HG03565 (cell line): ENCODE measurements at regions not wholly inside any gene's neighbourhood (a gene's known extent, or its start where the extent isn't known, plus 50 kb on each side); places are given as distances from the start of the nearest gene placed in this dataset.

Experiments used
- ATAC-seq: cut with Tn5 transposase; IDR thresholded peaks from one replicate; pipeline ENCODE4 v1.9.1; 2021; ENCODE audit warnings: mild to moderate bottlenecking, moderate library complexity; ENCODE audit not compliant: unreplicated experiment

DNA sequence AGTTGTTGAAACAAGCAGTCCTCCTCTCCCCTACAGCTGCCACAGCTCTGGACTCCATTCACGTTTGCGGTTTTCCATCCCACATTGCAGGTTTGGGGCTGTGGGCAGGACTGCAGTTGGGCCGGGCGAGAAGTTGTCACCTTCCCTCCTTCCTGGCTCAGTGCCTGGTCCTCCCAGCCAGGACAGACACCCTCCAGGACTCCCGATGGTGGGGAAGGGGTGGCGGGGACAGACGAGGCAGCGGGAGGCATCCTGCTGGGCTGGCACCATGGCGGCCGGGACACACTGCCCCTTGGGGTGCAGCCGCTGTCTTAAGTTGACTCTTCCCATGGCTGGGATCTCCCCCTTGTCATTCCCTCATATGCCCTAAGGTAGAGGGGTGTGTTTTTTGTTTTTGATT lies 615.2 kb downstream of the BRD1 start:
- no peak for ATAC-seq

DNA sequence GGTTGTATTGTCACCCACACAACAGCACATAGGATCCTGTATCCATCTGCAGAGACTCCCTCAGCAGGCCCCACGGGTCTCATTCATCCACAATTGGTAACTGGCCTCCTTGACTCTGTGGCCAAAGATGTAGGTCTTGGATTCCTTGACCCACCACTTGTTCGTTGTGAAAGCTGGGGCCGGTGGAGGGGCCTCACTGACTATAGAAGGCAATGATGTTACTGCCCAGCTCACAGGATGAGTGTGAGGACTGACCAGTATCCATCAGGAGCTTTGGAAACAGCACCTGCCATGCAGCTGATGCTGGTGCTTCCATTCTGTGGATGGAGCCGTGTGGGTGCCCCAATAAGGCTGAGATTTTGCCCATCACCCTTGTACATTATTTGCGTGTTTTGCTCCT lies 615.7 kb downstream of the BRD1 start:
- ATAC-seq = no peak

DNA sequence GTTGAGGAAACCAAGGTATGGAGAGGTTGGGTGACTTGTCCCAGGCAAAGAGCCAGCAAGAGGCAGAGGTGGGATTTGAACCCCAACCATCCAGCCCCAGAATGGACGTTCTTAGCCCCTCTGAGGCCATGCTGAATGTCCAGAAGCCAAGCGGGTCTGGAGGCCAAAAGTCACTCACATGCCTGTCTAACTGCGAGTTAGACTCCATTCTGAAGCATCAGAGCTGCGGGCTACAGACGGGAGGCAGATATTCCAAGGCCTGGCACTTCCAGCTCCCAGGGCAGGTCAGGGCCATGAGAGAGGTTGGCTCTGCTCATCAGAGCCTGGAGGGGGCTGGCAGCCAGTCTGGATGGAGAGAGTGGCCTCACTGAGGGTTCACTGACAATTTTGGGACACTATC lies 616.5 kb downstream of the BRD1 start:
- ATAC-seq = no peak

DNA sequence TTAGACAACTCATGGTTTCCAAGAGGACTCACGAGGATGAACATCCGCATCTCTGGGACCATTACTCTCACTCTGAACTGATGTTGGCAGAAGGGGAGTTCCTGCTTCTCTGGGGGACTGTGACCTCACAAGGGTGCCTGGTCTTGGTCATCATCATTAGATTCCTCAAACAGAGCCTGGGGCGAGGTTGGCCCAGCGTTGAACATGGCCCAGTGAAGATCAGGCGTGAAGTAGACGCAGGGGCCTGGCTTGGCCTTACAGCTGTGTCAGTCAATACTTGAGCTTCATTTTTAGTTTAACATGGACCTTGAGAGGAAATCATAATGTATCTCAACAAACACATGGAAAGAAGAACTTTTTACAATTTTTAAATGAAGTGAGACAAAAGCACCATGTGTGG lies 617.1 kb downstream of the BRD1 start:
- ATAC-seq = no peak

DNA sequence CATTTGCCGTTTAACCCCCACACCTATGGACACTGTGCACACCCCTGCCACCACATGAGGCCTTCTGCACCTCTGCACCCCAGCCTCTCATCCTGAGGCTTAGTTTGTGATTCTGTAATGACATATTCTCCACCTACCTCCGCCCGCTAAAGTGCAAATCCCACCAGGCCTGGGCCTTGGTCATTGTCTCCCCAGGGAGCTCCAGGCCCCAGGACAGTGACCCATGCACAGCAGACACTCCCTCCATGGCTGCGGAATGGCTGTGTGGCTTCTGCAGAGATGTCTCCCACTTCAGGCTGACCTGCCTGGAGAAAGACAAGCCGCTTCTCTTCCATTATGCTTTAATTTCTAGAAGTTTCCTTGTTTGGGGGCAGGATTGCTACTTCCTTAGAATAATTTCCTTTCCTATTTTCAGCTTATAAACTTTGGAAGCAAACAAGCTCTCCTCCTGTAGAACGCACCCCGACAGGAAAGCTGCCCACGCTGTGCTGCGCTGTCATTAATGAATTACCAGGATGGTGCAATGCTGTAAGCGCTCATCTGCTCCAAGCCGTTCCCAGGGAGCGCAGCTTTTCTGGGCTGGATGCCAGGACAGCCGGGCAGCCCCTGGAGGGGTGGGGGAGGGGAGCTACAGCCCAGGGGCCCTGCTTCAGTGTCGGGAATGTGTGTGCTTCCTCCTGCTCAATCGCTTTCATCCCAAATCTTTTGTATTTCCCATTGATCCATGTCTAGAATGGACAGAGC lies 618.0 kb downstream of the BRD1 start:
- no peak for ATAC-seq

DNA sequence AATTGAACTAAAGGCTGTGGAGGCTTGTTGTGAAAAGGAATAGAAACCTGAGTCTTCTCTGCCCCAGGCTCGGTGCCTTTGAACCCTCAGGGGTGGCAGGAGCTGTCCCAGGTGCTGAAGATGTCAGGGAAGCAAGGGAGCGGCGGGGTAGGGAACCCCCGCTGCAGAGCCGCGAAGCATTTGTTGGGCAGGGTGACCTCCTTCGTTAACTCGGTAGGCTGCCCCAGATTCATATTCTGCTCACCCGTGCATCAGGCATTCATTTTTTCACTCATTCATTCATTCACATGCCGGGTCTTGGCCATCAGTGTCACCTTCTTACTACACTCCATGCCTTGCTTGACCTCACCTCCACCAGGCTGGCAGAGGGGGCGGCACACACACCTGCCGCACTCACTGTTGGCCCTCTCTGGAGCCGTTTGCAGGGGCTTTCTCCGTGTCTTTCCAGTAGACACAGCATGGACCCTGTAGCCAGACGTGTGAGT lies 618.9 kb downstream of the BRD1 start:
- ATAC-seq = no peak

DNA sequence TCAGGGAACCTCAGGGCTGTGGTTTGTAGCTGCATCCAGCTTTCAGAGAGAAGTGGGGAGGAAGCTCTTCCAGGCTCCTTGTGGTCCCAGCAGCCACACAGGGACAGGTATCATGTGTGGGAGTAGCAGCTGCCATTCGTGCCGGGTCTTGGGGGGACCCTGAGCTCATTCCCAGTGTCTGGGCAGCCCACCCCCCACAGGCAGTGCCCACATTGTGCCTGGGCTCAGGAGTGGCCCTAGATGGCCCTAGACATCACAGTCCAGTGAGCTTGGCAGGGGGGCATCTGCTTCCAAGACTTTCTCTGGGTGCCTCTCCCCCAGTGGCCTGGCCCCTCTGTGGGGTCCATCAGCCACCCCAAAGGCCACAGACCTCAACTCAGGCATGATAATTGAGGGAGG lies 619.7 kb downstream of the BRD1 start:
- ATAC-seq = no peak

DNA sequence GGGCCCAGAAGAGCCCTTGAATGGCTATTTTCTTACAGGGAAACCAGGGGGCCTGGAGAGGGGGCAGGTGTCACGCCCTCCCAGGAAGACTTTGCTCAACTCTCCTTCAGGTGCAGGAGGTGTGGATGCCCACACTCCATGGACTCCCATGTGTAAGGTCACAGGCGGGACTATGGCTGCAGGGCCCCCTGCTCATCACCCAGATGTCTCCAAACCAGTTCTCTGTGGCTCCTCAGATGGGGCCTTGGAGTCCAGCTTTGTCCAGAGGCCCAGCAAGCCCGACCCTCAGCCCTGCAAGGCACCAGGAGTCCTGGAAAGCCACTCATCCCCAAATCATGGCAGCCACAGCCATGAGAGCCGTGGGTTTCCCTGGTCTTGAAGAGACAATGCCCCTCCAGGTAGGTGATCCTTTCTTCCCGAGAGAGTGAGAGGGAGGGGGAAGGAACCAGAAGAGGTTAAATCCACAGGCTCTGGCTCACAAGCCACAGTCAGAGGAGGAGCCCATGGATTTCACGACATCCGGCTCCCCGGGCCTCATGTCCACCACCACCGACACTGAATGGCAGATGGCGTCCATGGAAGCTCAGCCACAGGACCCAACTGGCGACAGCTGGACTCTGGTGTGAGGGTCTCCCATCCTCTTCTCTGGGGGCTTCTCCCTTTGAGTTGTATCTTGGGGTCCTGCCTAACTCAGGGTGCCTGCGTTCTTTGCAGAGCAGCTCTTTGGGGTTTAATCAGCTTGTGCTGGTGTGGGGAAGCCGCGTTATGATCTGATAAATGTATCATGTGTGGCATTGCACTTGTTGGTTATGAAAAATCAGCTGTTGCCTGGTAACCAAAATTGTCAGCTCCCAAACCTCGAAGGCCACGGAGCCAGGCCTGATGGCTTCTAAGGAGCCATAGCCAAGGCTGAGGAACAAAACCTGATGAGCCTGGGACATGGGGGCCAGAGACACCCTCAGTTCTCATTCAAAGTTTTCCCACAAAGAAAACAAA lies 620.4 kb downstream of the BRD1 start:
- no peak for ATAC-seq

DNA sequence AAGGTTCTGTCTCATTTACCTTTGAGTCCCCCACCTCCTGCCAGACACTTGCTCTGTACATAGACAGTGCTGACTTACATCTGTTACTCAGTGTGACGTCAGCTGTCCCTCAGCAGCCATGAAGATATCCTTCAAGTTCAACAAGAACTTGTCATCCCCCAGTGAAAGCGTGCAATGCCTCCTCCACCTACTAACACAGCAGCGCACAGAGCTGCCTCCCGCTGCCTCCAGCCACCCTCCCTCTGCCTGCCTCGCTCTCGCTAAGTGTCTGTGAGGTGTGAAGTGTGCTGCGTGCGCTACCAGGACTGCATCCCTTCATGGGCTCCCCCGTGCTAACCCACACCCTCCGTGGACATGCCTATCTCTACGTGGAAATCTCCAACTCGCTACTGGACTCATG lies 621.4 kb downstream of the BRD1 start:
- ATAC-seq = no peak

DNA sequence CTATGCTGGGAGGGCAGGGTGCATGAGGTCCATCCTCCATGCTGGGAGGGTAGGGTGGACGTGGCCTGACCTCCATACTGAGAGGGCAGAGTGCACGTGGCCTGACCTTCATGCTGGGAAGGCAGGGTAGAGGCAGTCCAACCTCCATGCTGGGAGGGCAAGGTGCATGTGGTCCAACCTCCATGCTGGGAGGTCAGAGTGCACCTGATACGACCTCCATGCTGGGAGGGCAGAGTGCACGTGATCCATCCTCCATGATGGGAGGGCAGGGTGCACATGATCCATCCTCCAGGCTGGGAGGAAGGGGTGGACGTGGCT lies 622.2 kb downstream of the BRD1 start:
- ATAC-seq = no peak

DNA sequence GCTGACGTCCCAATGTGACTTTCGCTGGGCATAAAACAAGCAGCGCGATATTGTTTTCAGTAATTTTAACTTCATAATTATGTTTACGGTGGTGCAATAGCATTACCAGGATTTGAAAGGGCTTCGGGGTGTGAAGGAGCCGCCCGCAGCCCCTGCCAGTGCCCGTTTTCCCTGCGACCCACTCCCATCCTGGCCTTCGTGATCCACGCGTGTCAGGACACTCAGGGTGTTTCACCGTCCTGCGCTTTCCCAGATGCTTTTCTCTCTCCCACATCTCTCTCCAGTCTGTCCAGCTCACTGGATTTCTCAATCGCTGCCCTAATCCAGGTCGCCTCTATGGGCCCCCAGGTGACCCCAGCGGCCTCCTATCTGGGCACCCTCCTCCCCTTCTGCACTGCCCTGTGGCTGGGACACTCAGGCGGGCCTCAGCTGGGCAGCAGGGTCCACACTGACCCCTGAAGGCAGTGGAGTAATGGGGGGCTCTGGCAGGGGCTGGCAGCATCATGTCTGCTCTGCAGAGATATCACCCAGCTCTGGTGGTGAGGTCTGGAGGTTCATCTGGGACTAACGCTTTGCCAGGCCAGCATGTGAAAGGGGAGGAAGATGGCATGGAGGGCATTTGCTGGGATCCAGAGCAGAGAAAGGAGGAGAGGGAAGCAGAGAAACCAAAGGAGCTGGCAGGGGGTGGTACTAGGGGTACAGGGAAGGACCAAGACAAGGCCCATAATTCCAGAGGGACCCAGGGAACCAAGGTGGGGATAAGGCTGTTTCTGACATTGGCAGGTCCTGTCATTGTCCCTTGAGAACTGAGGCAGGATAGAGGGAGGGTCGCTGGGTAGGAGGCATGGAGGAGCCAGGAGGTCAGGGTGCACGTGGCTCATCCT lies 622.8 kb downstream of the BRD1 start:
- no peak for ATAC-seq

DNA sequence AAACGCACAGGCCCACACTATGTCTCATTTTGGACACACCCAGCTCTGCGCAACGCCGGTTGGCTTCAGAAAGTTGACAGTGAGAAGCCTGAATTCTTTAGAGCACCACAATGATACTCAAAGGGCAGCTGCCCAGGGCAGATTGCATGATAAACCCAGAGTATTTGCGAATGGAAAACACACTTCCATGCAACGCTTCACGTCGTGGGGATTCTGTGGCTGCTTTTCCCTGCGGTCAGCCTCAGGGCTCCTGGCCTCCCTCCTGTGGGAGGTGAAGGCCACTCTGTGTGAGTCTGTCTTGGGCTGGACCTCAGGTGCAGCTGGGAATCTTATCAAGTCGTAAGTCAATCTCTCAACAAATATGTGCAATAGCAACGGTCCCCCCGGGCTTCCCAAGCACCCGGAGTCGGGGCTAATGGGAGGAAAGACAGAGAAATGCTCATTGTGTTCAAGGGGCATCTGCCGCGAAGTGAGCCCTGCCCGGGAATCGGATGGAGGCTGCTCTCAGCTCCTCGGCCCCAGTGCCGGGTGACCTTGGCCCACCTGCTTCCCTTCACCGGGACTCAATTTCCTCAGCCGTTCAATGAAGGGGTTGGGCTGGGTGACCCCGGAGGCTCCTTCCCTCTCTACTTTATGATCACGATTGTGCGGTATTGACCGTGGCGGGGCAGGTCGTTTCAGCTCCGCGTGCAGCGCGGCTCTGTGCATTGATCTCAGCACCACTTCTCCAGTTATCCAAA lies 623.6 kb downstream of the BRD1 start:
- no peak for ATAC-seq

DNA sequence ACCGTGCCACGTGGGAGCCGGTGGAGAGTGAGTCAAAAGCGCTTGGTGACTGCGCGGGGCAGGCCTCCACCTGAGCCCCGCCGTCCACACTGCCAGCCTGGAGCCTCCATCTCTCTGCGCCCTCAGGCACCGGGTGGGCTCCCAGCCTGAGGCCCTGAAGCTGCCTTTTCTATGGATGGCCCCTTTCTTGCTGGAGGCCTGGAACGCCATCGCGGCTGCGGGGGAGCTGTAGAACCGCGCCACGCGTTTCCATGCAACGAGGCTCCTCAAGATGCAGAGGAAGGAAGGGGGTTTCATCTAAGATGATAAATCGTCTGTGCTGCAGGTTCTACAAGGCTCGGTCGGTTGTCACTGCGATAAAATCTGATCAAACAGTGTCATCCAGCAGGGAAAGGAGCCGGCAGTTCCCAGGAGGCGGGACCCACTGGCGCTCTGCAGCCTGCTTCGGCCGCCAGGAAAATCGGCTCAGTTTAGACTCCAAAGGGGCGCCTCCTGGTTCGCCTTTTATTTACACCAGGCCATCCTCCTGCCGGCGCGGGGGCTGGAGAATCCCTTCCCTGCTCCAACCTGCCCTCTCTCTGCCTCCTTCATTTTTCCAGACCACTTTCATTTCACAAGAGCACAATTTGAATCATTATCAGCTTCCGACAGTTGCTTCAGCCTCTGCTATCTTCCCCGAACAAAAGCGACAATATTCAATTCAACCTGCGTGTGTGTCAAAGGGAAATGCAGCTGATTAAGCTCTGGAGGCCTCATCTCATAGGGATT lies 624.4 kb downstream of the BRD1 start:
- no peak for ATAC-seq

DNA sequence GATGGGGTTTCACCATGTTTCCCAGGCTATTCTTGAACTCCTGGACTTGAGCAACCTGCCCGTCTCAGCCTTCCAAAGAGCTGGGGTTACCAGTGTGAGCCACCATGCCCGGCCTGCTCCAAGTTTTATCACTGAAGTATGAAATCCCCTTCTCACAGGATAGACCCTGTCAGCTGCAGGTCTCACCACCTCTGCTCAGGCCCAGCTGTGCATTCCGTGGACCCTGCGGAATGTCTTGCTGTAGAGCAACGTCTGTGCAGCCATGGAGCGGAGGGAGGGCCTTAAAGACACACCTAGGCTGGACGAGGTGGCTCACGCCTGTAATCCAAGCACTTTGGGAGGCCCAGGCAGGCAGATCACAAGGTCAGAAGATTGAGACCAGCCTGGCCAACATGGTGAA lies 625.4 kb downstream of the BRD1 start:
- ATAC-seq = no peak

DNA sequence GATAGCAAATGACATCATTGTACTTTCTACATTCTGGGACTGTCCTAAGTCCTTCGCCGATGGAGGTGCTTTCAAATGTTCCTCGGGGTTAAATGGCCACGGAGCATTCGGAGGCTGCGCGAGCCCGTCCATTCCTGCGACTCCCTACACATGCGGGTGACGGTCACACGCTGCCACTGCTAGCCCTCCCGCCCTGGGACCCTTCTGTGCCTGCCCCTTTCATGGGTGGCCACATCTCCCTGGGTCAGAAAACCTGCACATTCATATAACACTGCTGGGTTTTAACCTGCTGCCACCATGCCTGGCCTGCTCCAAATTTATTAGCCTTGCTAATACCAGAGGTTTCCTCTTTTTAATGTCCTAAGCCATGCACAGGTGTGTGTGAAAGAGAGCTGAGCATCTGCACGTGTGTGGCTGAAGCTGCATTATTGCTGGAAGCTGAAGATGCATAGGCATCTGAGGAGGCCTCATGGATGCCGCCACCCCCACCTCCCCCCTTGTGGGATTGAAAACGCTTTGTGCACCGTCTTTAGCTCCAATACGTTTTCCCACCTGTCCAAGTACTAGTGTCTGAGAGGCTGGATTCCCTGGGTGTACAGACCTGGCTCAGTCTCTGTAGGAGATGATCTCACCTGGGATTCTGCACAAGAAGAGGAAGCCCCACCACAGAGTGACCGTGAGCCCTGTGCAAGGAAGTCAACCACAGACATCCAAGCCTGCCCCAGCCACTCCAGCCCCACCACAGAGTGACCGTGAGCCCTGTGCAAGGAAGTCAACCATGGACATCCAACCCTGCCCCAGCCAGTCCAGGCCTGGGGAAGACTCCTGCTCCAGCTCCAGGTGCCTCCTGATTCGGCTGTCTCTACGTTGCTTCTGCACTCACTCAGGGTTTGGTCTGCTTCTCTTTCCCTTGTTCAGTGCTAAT lies 626.4 kb downstream of the BRD1 start:
- no peak for ATAC-seq

DNA sequence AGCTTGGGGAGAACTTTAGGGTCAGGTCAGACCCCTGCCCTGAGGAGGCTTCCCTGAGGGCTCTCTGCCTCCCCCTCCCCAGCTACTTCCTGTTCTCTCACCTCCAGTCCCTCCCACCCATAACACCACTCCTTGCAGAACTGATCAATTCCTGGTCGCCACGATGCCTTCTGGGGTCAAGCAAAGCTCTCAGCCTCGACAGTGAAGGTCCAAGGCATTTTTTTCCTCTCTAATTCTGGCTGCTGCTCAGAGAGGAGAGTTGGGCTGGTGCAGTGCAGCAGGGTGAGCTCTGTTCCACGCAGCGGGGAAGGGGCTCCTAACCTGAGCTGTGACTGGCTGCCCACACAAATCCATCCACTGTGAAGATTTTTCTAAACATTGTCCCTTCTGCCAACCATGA lies 628.4 kb downstream of the BRD1 start:
- no peak for ATAC-seq

DNA sequence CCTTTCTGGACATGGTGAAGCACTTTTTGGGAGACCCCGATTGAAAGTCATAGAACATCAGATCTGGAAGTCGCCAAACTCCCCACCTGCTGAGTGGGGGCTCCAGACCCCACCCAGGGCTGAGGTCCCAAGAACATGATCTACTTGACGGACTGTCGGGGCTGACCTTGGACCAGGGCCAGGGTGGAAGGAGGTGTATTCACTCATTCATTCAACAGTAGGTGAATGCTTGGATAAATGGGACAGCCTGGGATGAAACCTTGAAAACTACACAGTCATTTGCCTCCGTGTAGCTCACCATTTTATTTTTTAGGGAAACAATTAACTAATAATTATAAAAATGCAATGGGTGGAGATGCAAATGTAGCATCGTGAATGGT lies 629.0 kb downstream of the BRD1 start:
- ATAC-seq = no peak

DNA sequence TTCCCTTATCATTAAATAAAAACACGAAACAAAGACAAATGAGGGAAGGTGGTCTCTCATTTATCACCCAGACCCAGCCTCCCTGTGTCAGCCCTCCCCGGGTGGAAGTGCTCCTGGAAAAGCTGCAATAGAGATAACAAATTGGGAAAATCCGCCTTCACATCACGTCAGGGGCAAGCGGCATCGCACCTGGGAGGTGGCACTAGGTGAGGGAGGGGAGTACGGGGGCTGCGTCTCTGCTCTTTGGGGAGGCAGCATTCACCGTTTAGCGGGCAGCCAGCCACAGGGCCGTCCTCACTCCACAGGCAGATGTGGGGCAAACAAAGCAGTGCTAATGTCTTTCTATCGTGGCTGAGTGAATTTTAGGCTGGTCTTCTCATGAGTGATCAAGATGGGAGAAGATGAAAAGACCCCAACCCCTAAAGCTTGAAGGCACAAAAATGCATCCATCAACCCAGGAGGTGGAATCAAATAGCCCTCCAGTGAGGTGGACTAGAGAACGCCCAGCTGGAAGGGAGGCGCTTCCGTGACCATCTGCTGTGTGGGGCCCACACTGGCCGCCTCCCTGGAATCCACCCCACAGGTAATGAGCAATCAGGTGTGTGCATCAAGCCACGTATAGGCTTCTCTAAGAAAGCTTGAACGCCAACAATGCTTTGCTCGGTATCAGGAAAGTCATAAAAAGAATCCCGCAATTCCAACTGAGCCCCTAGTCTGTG lies 629.5 kb downstream of the BRD1 start:
- no peak for ATAC-seq
